ENCODE measurements at regions not wholly inside any gene's neighbourhood (a gene's known extent, or its start where the extent isn't known, plus 50 kb on each side); places are given as distances from the start of the nearest gene placed in this dataset.

- Histone ChIP-seq H3K27ac (ENCODE audit: low read length) (no peak overlapping the region), H4K20me1 (ENCODE audit: insufficient read depth, low read length) (no peaks in the 10 kb centered on the region), H3K36me3 (ENCODE audit: insufficient read depth, low read length) (no peaks in the 10 kb centered on the region), H3K4me1 (ENCODE audit: insufficient read depth, low read length) (no peaks in the 10 kb centered on the region), H3K9ac (ENCODE audit: low read depth, low read length) (no peak overlapping the region), H2AFZ (ENCODE audit: low read depth, low read length) (no peak overlapping the region), H3K9me3 (ENCODE audit: insufficient read depth, low read length, severe bottlenecking) (no peaks in the 10 kb centered on the region), H3K4me3 (ENCODE audit: low read depth in 1 of 2, low read length in 2 of 2) (no peak overlapping the region), H3K4me2 (ENCODE audit: insufficient read depth, low read length) (no peak overlapping the region), H3K79me2 (ENCODE audit: insufficient read depth, low read length) (no peaks in the 10 kb centered on the region), H3K27me3 (ENCODE audit: insufficient read depth, low read length, poor library complexity) (no peaks in the 10 kb centered on the region)
- TF ChIP-seq CTCF (IDR thresholded peaks at IDR 0.05; ENCODE audit: borderline replicate concordance, extremely low read depth, low read length, poor library complexity, severe bottlenecking): no peak
- TF ChIP-seq EZH2 (IDR thresholded peaks at IDR 0.05; ENCODE audit: borderline replicate concordance, low read depth, low read length, severe bottlenecking): no peak
- DNase-seq: no peak
- no peak for ATAC-seq (ENCODE audit: insufficient read depth, low read depth)
These were observed 311.0 kb upstream of the FLRT2 start for GRCh38 chr14:85218982-85219381.

GRCh38 chr14:85221832-85222231 lies 308.1 kb upstream of the FLRT2 start:
- no peak for DNase-seq
- Histone ChIP-seq H3K4me2 (ENCODE audit: insufficient read depth, low read length) (no peak overlapping the region), H3K27ac (ENCODE audit: low read length) (no peak overlapping the region), H3K36me3 (ENCODE audit: insufficient read depth, low read length) (no peaks in the 10 kb centered on the region), H2AFZ (ENCODE audit: low read depth, low read length) (no peak overlapping the region), H4K20me1 (ENCODE audit: insufficient read depth, low read length) (no peaks in the 10 kb centered on the region), H3K4me3 (ENCODE audit: low read depth in 1 of 2, low read length in 2 of 2) (no peak overlapping the region), H3K27me3 (ENCODE audit: insufficient read depth, low read length, poor library complexity) (no peaks in the 10 kb centered on the region), H3K79me2 (ENCODE audit: insufficient read depth, low read length) (no peaks in the 10 kb centered on the region), H3K4me1 (ENCODE audit: insufficient read depth, low read length) (no peaks in the 10 kb centered on the region), H3K9ac (ENCODE audit: low read depth, low read length) (no peak overlapping the region), H3K9me3 (ENCODE audit: insufficient read depth, low read length, severe bottlenecking) (no peaks in the 10 kb centered on the region)
- TF ChIP-seq EZH2 (IDR thresholded peaks at IDR 0.05; ENCODE audit: borderline replicate concordance, low read depth, low read length, severe bottlenecking) (no peak), CTCF (IDR thresholded peaks at IDR 0.05; ENCODE audit: borderline replicate concordance, extremely low read depth, low read length, poor library complexity, severe bottlenecking) (no peak)
- no peak for ATAC-seq (ENCODE audit: insufficient read depth, low read depth)

GRCh38 chr14:85222341-85222740 lies 307.6 kb upstream of the FLRT2 start:
- H3K36me3 ChIP-seq (ENCODE audit: insufficient read depth, low read length): no peaks in the 10 kb centered on the region
- H3K27ac ChIP-seq (ENCODE audit: low read length): no peak overlapping the region
- no peak overlapping the region for H3K9ac ChIP-seq (ENCODE audit: low read depth, low read length)
- H3K79me2 ChIP-seq (ENCODE audit: insufficient read depth, low read length): no peaks in the 10 kb centered on the region
- no peak overlapping the region for H2AFZ ChIP-seq (ENCODE audit: low read depth, low read length)
- H4K20me1 ChIP-seq (ENCODE audit: insufficient read depth, low read length): no peaks in the 10 kb centered on the region
- no peak overlapping the region for H3K4me3 ChIP-seq (ENCODE audit: low read depth in 1 of 2, low read length in 2 of 2)
- H3K27me3 ChIP-seq (ENCODE audit: insufficient read depth, low read length, poor library complexity): no peaks in the 10 kb centered on the region
- no peak overlapping the region for H3K4me2 ChIP-seq (ENCODE audit: insufficient read depth, low read length)
- TF ChIP-seq EZH2 (IDR thresholded peaks at IDR 0.05; ENCODE audit: borderline replicate concordance, low read depth, low read length, severe bottlenecking) (no peak), CTCF (IDR thresholded peaks at IDR 0.05; ENCODE audit: borderline replicate concordance, extremely low read depth, low read length, poor library complexity, severe bottlenecking) (no peak)
- H3K4me1 ChIP-seq (ENCODE audit: insufficient read depth, low read length): no peaks in the 10 kb centered on the region
- no peak for ATAC-seq (ENCODE audit: insufficient read depth, low read depth)
- DNase-seq: no peak
- no peaks in the 10 kb centered on the region for H3K9me3 ChIP-seq (ENCODE audit: insufficient read depth, low read length, severe bottlenecking)

GRCh38 chr14:85223667-85224066 lies 306.3 kb upstream of the FLRT2 start:
- Histone ChIP-seq H3K9me3 (ENCODE audit: insufficient read depth, low read length, severe bottlenecking) (no peaks in the 10 kb centered on the region), H3K4me2 (ENCODE audit: insufficient read depth, low read length) (no peak overlapping the region), H3K79me2 (ENCODE audit: insufficient read depth, low read length) (no peaks in the 10 kb centered on the region), H2AFZ (ENCODE audit: low read depth, low read length) (no peak overlapping the region), H3K27ac (ENCODE audit: low read length) (no peak overlapping the region), H3K27me3 (ENCODE audit: insufficient read depth, low read length, poor library complexity) (no peaks in the 10 kb centered on the region), H4K20me1 (ENCODE audit: insufficient read depth, low read length) (no peaks in the 10 kb centered on the region), H3K9ac (ENCODE audit: low read depth, low read length) (no peak overlapping the region), H3K36me3 (ENCODE audit: insufficient read depth, low read length) (no peaks in the 10 kb centered on the region), H3K4me1 (ENCODE audit: insufficient read depth, low read length) (no peaks in the 10 kb centered on the region), H3K4me3 (ENCODE audit: low read depth in 1 of 2, low read length in 2 of 2) (no peak overlapping the region)
- TF ChIP-seq CTCF (IDR thresholded peaks at IDR 0.05; ENCODE audit: borderline replicate concordance, extremely low read depth, low read length, poor library complexity, severe bottlenecking) (no peak), EZH2 (IDR thresholded peaks at IDR 0.05; ENCODE audit: borderline replicate concordance, low read depth, low read length, severe bottlenecking) (no peak)
- ATAC-seq (ENCODE audit: insufficient read depth, low read depth): no peak
- no peak for DNase-seq

Measured in DND-41 (cell line).